SJCRH30 (cell line): ENCODE measurements at regions not wholly inside any gene's neighbourhood (a gene's known extent, or its start where the extent isn't known, plus 50 kb on each side); places are given as distances from the start of the nearest gene placed in this dataset.
A peak's percentile ranks its signal among the peaks of the same experiment; 100 is the strongest.

Experiments
- DNase-seq, 2 experiments: peaks; one replicate each; pipeline ENCODE4 v3.0.0-alpha.2; 2015 to 2020
- H3K27ac ChIP-seq: fragments of 250-450 bp; sonication (Bioruptor Pico); 2 replicates; pipeline ENCODE4 v1.5.1; 2020; ENCODE audit warnings: mild to moderate bottlenecking, moderate library complexity
- H3K27me3 ChIP-seq: fragments of 250-450 bp; sonication (Bioruptor Pico); 2 replicates; pipeline ENCODE4 v1.5.1; 2020; ENCODE audit warnings: mild to moderate bottlenecking, moderate library complexity
- H3K36me3 ChIP-seq: fragments of 250-450 bp; sonication (Bioruptor Pico); 2 replicates; pipeline ENCODE4 v1.5.1; 2020; ENCODE audit warnings: mild to moderate bottlenecking, moderate library complexity
- H3K4me1 ChIP-seq: fragments of 250-450 bp; sonication (Bioruptor Pico); 2 replicates; pipeline ENCODE4 v1.5.1; 2020; ENCODE audit warnings: mild to moderate bottlenecking, moderate library complexity
- H3K4me3 ChIP-seq: fragments of 250-450 bp; sonication (Bioruptor Pico); 2 replicates; pipeline ENCODE4 v1.5.1; 2020; ENCODE audit warnings: mild to moderate bottlenecking, moderate library complexity
- H3K9me3 ChIP-seq: fragments of 250-450 bp; sonication (Bioruptor Pico); replicated peaks from 2 replicates; pipeline ENCODE4 v1.5.1; 2020; ENCODE audit warnings: mild to moderate bottlenecking, moderate library complexity

- Histone ChIP-seq H3K4me3 (no peak overlapping the region), H3K36me3 (no peaks in the 10 kb centered on the region), H3K27me3 (no peaks in the 10 kb centered on the region), H3K27ac (no peak overlapping the region), H3K4me1 (no peaks in the 10 kb centered on the region), H3K9me3 (no peaks in the 10 kb centered on the region; the same call in 1 of the 2 replicates)
- peak in 1 of 2 experiments; percentile 13 for DNase-seq
These were observed 1024.3 kb upstream of the EPHA7 start for GRCh38 chr6:94443701-94444100.

GRCh38 chr6:94424692-94425091 lies 1005.3 kb upstream of the EPHA7 start:
- Histone ChIP-seq H3K27me3 (no peaks in the 10 kb centered on the region), H3K27ac (no peak overlapping the region)

GRCh38 chr6:94417363-94417762 lies 998.0 kb upstream of the EPHA7 start:
- Histone ChIP-seq H3K27me3 (no peaks in the 10 kb centered on the region), H3K9me3 (no peaks in the 10 kb centered on the region), H3K27ac (no peak overlapping the region), H3K4me1 (no peaks in the 10 kb centered on the region; the same call in 1 of the 2 replicates), H3K4me3 (no peak overlapping the region), H3K36me3 (no peaks in the 10 kb centered on the region)
- no peak for DNase-seq

More at GRCh38 chr6:94424692-94425091, 1005.3 kb upstream of the EPHA7 start:
- Histone ChIP-seq H3K9me3 (no peaks in the 10 kb centered on the region), H3K36me3 (no peaks in the 10 kb centered on the region), H3K4me3 (no peak overlapping the region), H3K4me1 (no peaks in the 10 kb centered on the region)
- DNase-seq, result no peak

DNA sequence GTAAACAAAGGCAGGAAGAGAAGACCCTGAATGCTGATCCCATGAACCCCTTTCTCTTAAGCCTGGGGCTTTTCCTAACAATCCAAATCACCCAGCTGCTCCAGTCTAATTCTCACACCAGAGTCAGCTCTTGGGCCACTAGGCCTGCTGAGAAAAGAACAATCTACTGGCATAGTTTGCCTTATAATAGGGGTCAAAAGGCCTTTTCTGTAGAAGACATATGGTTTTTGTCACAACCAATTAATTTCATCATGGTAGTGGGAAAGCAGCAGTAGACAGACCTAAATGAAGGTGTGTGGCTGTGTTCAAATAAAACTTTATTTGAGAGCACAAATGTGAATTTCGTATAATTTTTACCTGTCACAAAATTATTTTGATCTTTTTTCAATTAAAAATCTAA lies 994.7 kb upstream of the EPHA7 start:
- no peak overlapping the region for H3K4me3 ChIP-seq
- H3K4me1 ChIP-seq, result peaks cover 2% of the 10 kb centered on the region; the same call in 1 of the 2 replicates
- no peaks in the 10 kb centered on the region for H3K9me3 ChIP-seq
- H3K27ac ChIP-seq, result no peak overlapping the region
- peak in 1 of 2 experiments; percentile 23 for DNase-seq
- H3K27me3 ChIP-seq, result no peaks in the 10 kb centered on the region
- no peaks in the 10 kb centered on the region for H3K36me3 ChIP-seq

DNA sequence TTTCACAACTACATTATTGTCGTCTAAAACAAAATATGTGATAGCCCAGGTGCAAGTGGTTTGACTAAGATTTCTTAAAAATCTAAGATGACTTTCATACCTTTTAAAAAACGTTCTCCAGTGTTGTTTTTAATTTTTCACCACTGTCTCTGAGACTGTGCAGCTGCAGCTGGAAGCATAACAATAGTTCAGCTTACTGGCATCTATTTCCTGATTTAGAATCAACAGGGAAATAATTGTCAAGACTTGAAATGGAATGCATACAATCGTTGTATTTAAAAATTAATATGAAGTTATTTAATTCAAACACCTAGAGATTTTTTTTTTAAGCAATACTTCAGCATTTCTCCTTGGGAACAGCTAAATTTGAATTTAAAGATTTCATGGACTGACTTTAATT lies 982.0 kb upstream of the EPHA7 start:
- no peak overlapping the region for H3K4me3 ChIP-seq
- no peak overlapping the region for H3K27ac ChIP-seq
- no peaks in the 10 kb centered on the region for H3K36me3 ChIP-seq
- DNase-seq, result no peak
- no peaks in the 10 kb centered on the region for H3K4me1 ChIP-seq
- H3K27me3 ChIP-seq, result no peaks in the 10 kb centered on the region
- no peaks in the 10 kb centered on the region for H3K9me3 ChIP-seq

DNA sequence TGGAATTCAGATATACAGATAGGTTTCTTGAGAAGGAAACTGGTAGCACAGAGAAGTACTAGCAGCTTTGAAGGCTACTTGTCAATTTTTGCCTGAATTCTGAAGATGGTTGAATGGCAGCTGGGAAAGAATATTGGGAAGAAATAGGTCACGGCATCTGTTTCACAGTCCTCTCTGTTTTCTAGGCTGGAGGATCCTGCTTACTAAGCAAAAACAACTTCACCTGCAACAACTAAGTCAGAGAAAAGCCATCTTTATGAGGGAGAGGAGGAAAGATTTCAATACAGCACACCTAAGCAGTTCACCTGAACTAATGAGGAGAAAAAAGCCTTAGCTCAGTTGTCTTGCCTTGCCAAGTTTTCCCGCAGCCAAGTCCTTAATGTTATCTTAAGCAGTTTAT lies 975.5 kb upstream of the EPHA7 start:
- no peak for DNase-seq
- H3K27ac ChIP-seq, result no peak overlapping the region
- no peaks in the 10 kb centered on the region for H3K4me1 ChIP-seq
- H3K36me3 ChIP-seq, result no peaks in the 10 kb centered on the region
- H3K4me3 ChIP-seq, result no peak overlapping the region
- H3K27me3 ChIP-seq, result no peaks in the 10 kb centered on the region
- no peaks in the 10 kb centered on the region for H3K9me3 ChIP-seq

- Histone ChIP-seq H3K9me3 (no peaks in the 10 kb centered on the region), H3K27me3 (no peaks in the 10 kb centered on the region), H3K36me3 (no peaks in the 10 kb centered on the region), H3K4me1 (no peaks in the 10 kb centered on the region; the same call in 1 of the 2 replicates), H3K27ac (no peak overlapping the region), H3K4me3 (no peak overlapping the region)
- DNase-seq, result no peak
These were observed 969.9 kb upstream of the EPHA7 start for GRCh38 chr6:94389218-94389617.

- Histone ChIP-seq H3K27ac (no peak overlapping the region), H3K27me3 (no peaks in the 10 kb centered on the region), H3K4me3 (no peak overlapping the region), H3K36me3 (no peaks in the 10 kb centered on the region), H3K9me3 (no peaks in the 10 kb centered on the region), H3K4me1 (peaks cover 23% of the 10 kb centered on the region)
- DNase-seq, result peak in 1 of 2 experiments; percentile 12
These were observed 958.5 kb upstream of the EPHA7 start for GRCh38 chr6:94377835-94378234.

DNA sequence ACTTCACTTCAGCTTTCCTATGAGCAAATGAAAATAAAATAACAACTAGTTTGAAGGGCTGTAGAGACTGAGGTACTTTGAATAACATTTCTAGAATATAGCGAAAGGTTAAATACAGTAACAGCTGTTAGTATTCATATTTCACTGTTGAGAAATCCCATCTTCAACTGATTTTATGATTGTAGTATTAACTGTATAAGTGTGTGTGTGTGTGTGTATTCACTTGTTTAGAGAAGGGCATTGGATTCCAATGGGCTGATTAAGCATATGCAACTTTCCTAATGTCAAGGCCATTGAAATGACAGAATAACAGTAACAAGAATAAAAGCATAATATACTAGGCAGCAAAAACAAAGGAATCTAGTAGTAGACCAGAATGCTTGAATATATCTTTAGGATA lies 957.5 kb upstream of the EPHA7 start:
- H3K9me3 ChIP-seq, result no peaks in the 10 kb centered on the region
- peaks cover 23% of the 10 kb centered on the region for H3K4me1 ChIP-seq
- no peaks in the 10 kb centered on the region for H3K27me3 ChIP-seq
- peak in 1 of 2 experiments; percentile 47 for DNase-seq
- H3K27ac ChIP-seq, result no peak overlapping the region
- no peaks in the 10 kb centered on the region for H3K36me3 ChIP-seq
- H3K4me3 ChIP-seq, result no peak overlapping the region

DNA sequence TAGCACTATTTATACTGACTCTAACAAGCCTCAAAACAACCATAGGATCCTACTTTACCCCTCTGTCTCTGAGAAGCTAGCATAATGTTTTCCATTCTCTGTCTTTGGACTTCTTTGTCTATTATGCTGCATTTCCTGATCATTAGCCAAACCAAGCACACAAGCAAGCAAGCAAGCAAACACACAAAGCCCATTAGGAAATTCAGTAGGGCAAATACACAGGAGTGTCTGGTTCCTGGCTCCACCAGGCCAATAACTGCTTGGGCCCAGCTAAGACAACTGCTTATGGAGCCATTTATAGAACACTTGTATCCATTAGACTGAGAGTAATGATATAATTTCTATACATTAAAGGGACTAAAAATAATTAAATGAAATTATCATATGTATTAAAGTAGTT lies 952.9 kb upstream of the EPHA7 start:
- Histone ChIP-seq H3K27me3 (no peaks in the 10 kb centered on the region), H3K27ac (no peak overlapping the region), H3K36me3 (no peaks in the 10 kb centered on the region), H3K4me1 (peaks cover 8% of the 10 kb centered on the region), H3K4me3 (no peak overlapping the region), H3K9me3 (no peaks in the 10 kb centered on the region; the same call in none of the 2 replicates)
- no peak for DNase-seq

DNA sequence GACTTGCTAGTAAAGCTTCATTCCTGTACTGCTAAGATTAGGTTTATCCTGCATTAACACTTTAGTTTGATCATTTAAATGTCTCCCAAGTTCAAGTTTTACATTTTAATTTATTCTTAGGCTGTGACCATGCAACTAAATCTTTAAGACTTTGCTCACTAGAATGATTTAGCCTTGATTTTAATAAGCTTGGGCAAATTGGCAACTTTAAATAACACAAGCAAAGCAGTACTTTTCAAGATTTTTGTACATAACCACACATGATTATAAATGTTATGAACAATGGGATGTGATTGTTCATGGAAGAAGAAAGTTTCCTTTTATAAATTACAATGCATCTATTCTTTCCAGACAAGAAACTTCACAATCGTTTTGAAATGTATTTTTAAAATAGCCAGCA lies 948.0 kb upstream of the EPHA7 start:
- Histone ChIP-seq H3K27ac (no peak overlapping the region), H3K36me3 (no peaks in the 10 kb centered on the region), H3K4me1 (no peaks in the 10 kb centered on the region), H3K27me3 (no peaks in the 10 kb centered on the region), H3K9me3 (no peaks in the 10 kb centered on the region; the same call in none of the 2 replicates), H3K4me3 (no peak overlapping the region)
- no peak for DNase-seq

GRCh38 chr6:94362061-94362864 lies 942.9 kb upstream of the EPHA7 start:
- no peaks in the 10 kb centered on the region for H3K9me3 ChIP-seq
- DNase-seq, result no peak

DNA sequence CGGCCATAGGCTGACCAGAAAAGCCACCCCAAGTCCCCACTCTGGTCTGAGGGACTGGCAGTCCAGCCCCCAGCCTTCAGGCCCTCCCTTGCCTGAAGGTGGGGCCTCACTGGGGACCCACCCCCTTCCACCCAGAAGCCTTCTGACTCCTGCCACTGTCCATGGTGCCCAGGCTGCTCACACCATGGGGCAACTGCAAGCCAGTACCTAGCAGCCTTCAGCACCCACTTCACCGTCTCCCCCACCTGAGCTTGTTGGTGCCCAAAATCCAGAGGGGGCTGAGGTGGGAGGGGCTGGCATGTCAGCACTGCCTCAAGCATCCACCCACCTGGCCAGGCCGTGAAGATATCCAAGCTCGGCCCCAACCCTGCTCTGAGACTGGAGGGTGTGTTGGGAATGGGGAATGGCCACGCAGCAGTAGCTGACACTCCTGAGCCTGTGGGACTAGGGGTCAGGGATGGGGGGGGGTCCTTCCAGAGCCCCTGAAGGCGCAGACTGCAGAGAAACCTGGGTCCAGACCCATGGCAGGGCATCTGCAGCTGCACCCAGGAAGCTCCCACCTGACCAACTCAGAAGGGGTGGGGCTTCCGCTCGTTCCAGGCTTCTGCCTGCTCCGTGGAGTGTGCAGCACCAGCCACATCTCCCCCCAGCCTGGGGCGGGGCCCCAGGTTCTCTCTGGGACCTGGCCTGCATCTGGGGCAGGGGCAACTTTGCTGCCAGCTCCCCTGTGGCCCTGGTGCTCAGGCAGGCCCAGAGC lies 942.1 kb upstream of the EPHA7 start:
- Histone ChIP-seq H3K4me3 (no peak overlapping the region), H3K27me3 (no peaks in the 10 kb centered on the region), H3K9me3 (no peaks in the 10 kb centered on the region), H3K4me1 (0 out of 2 replicates have a peak, but pooled peaks cover 5% of the 10 kb centered on the region), H3K27ac (no peak overlapping the region), H3K36me3 (no peaks in the 10 kb centered on the region)
- DNase-seq, result no peak

More at GRCh38 chr6:94362061-94362864, 942.9 kb upstream of the EPHA7 start:
- H3K4me3 ChIP-seq, result no peak overlapping the region
- no peaks in the 10 kb centered on the region for H3K36me3 ChIP-seq
- H3K27ac ChIP-seq, result no peak overlapping the region
- H3K4me1 ChIP-seq, result 0 out of 2 replicates have a peak, but pooled peaks cover 4% of the 10 kb centered on the region
- H3K27me3 ChIP-seq, result no peaks in the 10 kb centered on the region

GRCh38 chr6:94357381-94357980 lies 938.1 kb upstream of the EPHA7 start:
- H3K4me3 ChIP-seq, result no peak overlapping the region
- H3K36me3 ChIP-seq, result no peaks in the 10 kb centered on the region
- no peak overlapping the region for H3K27ac ChIP-seq
- DNase-seq, result no peak
- no peaks in the 10 kb centered on the region for H3K27me3 ChIP-seq
- H3K9me3 ChIP-seq, result no peaks in the 10 kb centered on the region
- H3K4me1 ChIP-seq, result 0 out of 2 replicates have a peak, but pooled peaks cover 5% of the 10 kb centered on the region

GRCh38 chr6:94350833-94351232 lies 931.5 kb upstream of the EPHA7 start:
- H3K9me3 ChIP-seq, result no peaks in the 10 kb centered on the region; the same call in 1 of the 2 replicates
- no peaks in the 10 kb centered on the region for H3K27me3 ChIP-seq
- no peak overlapping the region for H3K4me3 ChIP-seq
- H3K4me1 ChIP-seq, result no peaks in the 10 kb centered on the region
- DNase-seq, result no peak
- no peak overlapping the region for H3K27ac ChIP-seq
- no peaks in the 10 kb centered on the region for H3K36me3 ChIP-seq
